ENCODE measurements at regions not wholly inside any gene's neighbourhood (a gene's known extent, or its start where the extent isn't known, plus 50 kb on each side); places are given as distances from the start of the nearest gene placed in this dataset.

DNA sequence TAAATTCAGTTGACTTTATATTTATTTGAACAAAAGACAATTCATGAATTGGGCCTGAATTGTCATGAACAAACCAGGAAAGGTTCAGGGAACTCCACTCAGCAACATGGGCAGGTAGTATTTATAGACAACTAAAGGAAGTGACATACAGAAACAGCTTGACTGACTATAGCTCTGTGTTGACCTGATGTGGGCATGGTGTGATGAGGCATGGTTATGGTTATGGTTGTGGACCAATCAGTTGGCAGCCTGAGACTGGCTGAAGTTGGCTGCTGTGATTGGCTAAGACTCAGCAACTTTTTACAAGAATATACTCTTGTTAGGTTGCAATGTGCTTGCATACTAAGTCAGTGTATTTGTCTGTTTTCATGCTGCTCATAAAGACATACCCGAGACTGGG is 108.4 kb downstream of the HS3ST3B1 start:
- Histone ChIP-seq H3K4me3 (ENCODE audit: low read length) (no peak overlapping the region), H3K36me3 (replicated peaks; ENCODE audit: low read depth, low read length) (no peaks in the 10 kb centered on the region), H3K9me3 (ENCODE audit: insufficient read depth, low read length) (no peaks in the 10 kb centered on the region), H3K27ac (ENCODE audit: low read length) (no peak overlapping the region), H4K20me1 (ENCODE audit: insufficient read depth, low read length) (no peaks in the 10 kb centered on the region), H2AFZ (ENCODE audit: low read depth, low read length) (no peak overlapping the region), H3K4me1 (ENCODE audit: low read length) (no peaks in the 10 kb centered on the region), H3K4me2 (ENCODE audit: low read length) (no peak overlapping the region), H3K27me3 (ENCODE audit: low read depth, low read length) (no peaks in the 10 kb centered on the region), H3K9ac (ENCODE audit: low read length) (no peak overlapping the region), H3K79me2 (ENCODE audit: low read length) (no peaks in the 10 kb centered on the region)
- TF ChIP-seq, protein P1, sequence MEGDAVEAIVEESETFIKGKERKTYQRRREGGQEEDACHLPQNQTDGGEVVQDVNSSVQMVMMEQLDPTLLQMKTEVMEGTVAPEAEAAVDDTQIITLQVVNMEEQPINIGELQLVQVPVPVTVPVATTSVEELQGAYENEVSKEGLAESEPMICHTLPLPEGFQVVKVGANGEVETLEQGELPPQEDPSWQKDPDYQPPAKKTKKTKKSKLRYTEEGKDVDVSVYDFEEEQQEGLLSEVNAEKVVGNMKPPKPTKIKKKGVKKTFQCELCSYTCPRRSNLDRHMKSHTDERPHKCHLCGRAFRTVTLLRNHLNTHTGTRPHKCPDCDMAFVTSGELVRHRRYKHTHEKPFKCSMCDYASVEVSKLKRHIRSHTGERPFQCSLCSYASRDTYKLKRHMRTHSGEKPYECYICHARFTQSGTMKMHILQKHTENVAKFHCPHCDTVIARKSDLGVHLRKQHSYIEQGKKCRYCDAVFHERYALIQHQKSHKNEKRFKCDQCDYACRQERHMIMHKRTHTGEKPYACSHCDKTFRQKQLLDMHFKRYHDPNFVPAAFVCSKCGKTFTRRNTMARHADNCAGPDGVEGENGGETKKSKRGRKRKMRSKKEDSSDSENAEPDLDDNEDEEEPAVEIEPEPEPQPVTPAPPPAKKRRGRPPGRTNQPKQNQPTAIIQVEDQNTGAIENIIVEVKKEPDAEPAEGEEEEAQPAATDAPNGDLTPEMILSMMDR (IDR thresholded peaks at IDR 0.05; ENCODE audit: low read depth, low read length): no peak
- TF ChIP-seq EZH2phosphoT487 (IDR thresholded peaks at IDR 0.05; ENCODE audit: low read depth): no peak

DNA sequence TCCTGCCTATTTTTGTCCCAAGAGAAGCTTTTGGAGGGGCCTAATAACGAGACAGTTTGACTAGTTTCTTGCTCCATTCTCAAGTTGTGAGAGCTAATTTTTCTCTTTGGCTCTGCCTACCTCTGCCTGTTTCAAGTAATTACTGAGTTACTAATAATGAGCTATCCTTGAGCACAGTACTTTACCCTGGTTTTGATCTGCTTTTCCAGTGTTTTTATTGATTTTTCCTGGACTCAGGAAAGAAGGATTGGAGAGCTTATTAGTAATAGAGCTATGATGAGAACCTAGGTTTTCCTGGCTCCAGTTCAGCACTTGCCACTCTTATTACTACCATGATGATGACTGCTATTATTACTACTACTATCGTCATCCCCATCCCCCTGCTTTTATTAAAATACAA is 106.7 kb downstream of the HS3ST3B1 start:
- no peaks in the 10 kb centered on the region for H3K36me3 ChIP-seq (replicated peaks; ENCODE audit: low read depth, low read length)
- no peaks in the 10 kb centered on the region for H3K9me3 ChIP-seq (ENCODE audit: insufficient read depth, low read length)
- no peak overlapping the region for H3K4me3 ChIP-seq (ENCODE audit: low read length)
- no peaks in the 10 kb centered on the region for H3K27me3 ChIP-seq (ENCODE audit: low read depth, low read length)
- H3K9ac ChIP-seq (ENCODE audit: low read length): no peak overlapping the region
- TF ChIP-seq EZH2phosphoT487 (IDR thresholded peaks at IDR 0.05; ENCODE audit: low read depth): no peak
- TF ChIP-seq, protein P1 (IDR thresholded peaks at IDR 0.05; ENCODE audit: low read depth, low read length): no peak
- H3K4me1 ChIP-seq (ENCODE audit: low read length): no peaks in the 10 kb centered on the region
- no peak overlapping the region for H3K27ac ChIP-seq (ENCODE audit: low read length)
- no peak overlapping the region for H2AFZ ChIP-seq (ENCODE audit: low read depth, low read length)
- no peaks in the 10 kb centered on the region for H4K20me1 ChIP-seq (ENCODE audit: insufficient read depth, low read length)
- no peak overlapping the region for H3K4me2 ChIP-seq (ENCODE audit: low read length)
- H3K79me2 ChIP-seq (ENCODE audit: low read length): no peaks in the 10 kb centered on the region

DNA sequence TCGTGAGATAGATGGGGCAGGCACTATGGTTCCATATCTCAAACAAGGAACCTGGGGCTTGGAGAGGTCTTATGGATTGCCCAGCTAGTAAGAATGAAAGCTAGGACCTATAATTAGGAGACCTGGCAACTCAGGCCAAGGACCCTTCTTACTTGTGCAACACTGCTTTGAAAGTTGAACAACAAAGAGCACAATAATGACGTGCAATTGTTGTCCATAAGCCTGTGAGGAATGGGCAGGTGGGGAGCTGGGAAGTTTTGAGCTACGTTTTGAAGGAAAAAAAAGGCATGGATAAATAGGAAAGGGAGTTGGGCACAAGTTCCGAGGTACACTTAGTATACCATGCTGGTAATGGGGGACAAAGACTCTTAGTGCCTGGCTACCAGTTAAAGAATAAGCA is 104.3 kb downstream of the HS3ST3B1 start:
- TF ChIP-seq, protein P1 (IDR thresholded peaks at IDR 0.05; ENCODE audit: low read depth, low read length): no peak
- TF ChIP-seq EZH2phosphoT487 (IDR thresholded peaks at IDR 0.05; ENCODE audit: low read depth): no peak
- no peak overlapping the region for H2AFZ ChIP-seq (ENCODE audit: low read depth, low read length)
- H3K9me3 ChIP-seq (ENCODE audit: insufficient read depth, low read length): no peaks in the 10 kb centered on the region
- no peaks in the 10 kb centered on the region for H3K4me1 ChIP-seq (ENCODE audit: low read length)
- H3K27me3 ChIP-seq (ENCODE audit: low read depth, low read length): no peaks in the 10 kb centered on the region
- H4K20me1 ChIP-seq (ENCODE audit: insufficient read depth, low read length): no peaks in the 10 kb centered on the region
- H3K79me2 ChIP-seq (ENCODE audit: low read length): no peaks in the 10 kb centered on the region
- no peak overlapping the region for H3K4me2 ChIP-seq (ENCODE audit: low read length)
- H3K27ac ChIP-seq (ENCODE audit: low read length): no peak overlapping the region
- H3K4me3 ChIP-seq (ENCODE audit: low read length): no peak overlapping the region
- H3K9ac ChIP-seq (ENCODE audit: low read length): no peak overlapping the region
- H3K36me3 ChIP-seq (replicated peaks; ENCODE audit: low read depth, low read length): no peaks in the 10 kb centered on the region
